ENCODE measurements at regions not wholly inside any gene's neighbourhood (a gene's known extent, or its start where the extent isn't known, plus 50 kb on each side); places are given as distances from the start of the nearest gene placed in this dataset.

- no peak for TF ChIP-seq HNRNPL (IDR thresholded peaks at IDR 0.05; ENCODE audit: low read depth, low read length)
- TF ChIP-seq, protein P1, sequence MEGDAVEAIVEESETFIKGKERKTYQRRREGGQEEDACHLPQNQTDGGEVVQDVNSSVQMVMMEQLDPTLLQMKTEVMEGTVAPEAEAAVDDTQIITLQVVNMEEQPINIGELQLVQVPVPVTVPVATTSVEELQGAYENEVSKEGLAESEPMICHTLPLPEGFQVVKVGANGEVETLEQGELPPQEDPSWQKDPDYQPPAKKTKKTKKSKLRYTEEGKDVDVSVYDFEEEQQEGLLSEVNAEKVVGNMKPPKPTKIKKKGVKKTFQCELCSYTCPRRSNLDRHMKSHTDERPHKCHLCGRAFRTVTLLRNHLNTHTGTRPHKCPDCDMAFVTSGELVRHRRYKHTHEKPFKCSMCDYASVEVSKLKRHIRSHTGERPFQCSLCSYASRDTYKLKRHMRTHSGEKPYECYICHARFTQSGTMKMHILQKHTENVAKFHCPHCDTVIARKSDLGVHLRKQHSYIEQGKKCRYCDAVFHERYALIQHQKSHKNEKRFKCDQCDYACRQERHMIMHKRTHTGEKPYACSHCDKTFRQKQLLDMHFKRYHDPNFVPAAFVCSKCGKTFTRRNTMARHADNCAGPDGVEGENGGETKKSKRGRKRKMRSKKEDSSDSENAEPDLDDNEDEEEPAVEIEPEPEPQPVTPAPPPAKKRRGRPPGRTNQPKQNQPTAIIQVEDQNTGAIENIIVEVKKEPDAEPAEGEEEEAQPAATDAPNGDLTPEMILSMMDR (CRISPR knock-in tag; IDR thresholded peaks at IDR 0.05): no peak
- TF ChIP-seq RARG (CRISPR knock-in tag; IDR thresholded peaks at IDR 0.05; ENCODE audit: low read depth): no peak
- TF ChIP-seq, protein P2, sequence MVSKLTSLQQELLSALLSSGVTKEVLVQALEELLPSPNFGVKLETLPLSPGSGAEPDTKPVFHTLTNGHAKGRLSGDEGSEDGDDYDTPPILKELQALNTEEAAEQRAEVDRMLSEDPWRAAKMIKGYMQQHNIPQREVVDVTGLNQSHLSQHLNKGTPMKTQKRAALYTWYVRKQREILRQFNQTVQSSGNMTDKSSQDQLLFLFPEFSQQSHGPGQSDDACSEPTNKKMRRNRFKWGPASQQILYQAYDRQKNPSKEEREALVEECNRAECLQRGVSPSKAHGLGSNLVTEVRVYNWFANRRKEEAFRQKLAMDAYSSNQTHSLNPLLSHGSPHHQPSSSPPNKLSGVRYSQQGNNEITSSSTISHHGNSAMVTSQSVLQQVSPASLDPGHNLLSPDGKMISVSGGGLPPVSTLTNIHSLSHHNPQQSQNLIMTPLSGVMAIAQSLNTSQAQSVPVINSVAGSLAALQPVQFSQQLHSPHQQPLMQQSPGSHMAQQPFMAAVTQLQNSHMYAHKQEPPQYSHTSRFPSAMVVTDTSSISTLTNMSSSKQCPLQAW (CRISPR knock-in tag; IDR thresholded peaks at IDR 0.05): no peak
- TF ChIP-seq, protein P3, sequence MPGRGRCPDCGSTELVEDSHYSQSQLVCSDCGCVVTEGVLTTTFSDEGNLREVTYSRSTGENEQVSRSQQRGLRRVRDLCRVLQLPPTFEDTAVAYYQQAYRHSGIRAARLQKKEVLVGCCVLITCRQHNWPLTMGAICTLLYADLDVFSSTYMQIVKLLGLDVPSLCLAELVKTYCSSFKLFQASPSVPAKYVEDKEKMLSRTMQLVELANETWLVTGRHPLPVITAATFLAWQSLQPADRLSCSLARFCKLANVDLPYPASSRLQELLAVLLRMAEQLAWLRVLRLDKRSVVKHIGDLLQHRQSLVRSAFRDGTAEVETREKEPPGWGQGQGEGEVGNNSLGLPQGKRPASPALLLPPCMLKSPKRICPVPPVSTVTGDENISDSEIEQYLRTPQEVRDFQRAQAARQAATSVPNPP (CRISPR knock-in tag; IDR thresholded peaks at IDR 0.05): no peak
- TF ChIP-seq CERS6 (CRISPR knock-in tag; IDR thresholded peaks at IDR 0.05): no peak
- no peak for TF ChIP-seq ZFP41 (CRISPR knock-in tag; IDR thresholded peaks at IDR 0.05; ENCODE audit: borderline replicate concordance)
- no peak for TF ChIP-seq ZNF574 (CRISPR knock-in tag; IDR thresholded peaks at IDR 0.05)
- no peak for TF ChIP-seq TP53 (CRISPR knock-in tag; conservative IDR thresholded peaks at IDR 0.05)
- TF ChIP-seq, protein P4, sequence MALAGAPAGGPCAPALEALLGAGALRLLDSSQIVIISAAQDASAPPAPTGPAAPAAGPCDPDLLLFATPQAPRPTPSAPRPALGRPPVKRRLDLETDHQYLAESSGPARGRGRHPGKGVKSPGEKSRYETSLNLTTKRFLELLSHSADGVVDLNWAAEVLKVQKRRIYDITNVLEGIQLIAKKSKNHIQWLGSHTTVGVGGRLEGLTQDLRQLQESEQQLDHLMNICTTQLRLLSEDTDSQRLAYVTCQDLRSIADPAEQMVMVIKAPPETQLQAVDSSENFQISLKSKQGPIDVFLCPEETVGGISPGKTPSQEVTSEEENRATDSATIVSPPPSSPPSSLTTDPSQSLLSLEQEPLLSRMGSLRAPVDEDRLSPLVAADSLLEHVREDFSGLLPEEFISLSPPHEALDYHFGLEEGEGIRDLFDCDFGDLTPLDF (CRISPR knock-in tag; IDR thresholded peaks at IDR 0.05): no peak
- TF ChIP-seq MTA3 (CRISPR knock-in tag; IDR thresholded peaks at IDR 0.05): no peak
These were observed 87.0 kb upstream of the DST start for GRCh38 chr6:56729719-56730118.

All from HepG2 (cell line).